Gastrocnemius medialis (tissue), 4 donors: ENCODE measurements at regions not wholly inside any gene's neighbourhood (a gene's known extent, or its start where the extent isn't known, plus 50 kb on each side); places are given as distances from the start of the nearest gene placed in this dataset.

Experiments
- CTCF ChIP-seq, 5 experiments: fragments of 450-650 bp in 3 of 5; fragments of 200-600 bp in 2 of 5; sonication (generic) in 2 of 5; IDR thresholded peaks in 4 of 5; conservative IDR thresholded peaks in 1 of 5; 1 replicate in 4 of 5; 2 replicates in 1 of 5; pipeline ENCODE4 v1.5.1; 2016 to 2019; ENCODE audit warnings: antibody characterized with exemption in 5 of 5, mild to moderate bottlenecking in 3 of 5, moderate library complexity in 3 of 5
- POLR2A ChIP-seq, 2 donors: fragments of 450-650 bp; IDR thresholded peaks; one replicate each; pipeline ENCODE4 v1.6.1; 2017; ENCODE audit warnings: antibody characterized with exemption in 2 of 2, mild to moderate bottlenecking in 2 of 2, moderate library complexity in 2 of 2

GRCh38 chr5:141735823-141736222 lies 53.8 kb upstream of the ARAP3 start:
- TF ChIP-seq POLR2A (IDR thresholded peaks at IDR 0.05) (no peak), CTCF (IDR thresholded peaks at IDR 0.05 in 4 of 5, conservative IDR thresholded peaks at IDR 0.05 in 1 of 5) (no peak)
